HUES48 (cell line): ENCODE measurements at regions not wholly inside any gene's neighbourhood (a gene's known extent, or its start where the extent isn't known, plus 50 kb on each side); places are given as distances from the start of the nearest gene placed in this dataset.

Experiments used
- H3K27ac ChIP-seq: one replicate; pipeline ENCODE4 v1.7.0; 2013; ENCODE audit warnings: low read depth, low read length, inconsistent platforms
- H3K27me3 ChIP-seq: 2 replicates; pipeline ENCODE4 v1.6.1; 2013; ENCODE audit warnings: mild to moderate bottlenecking, low read length; ENCODE audit not compliant: control insufficient read depth, insufficient read depth
- H3K36me3 ChIP-seq: 2 replicates; pipeline ENCODE4 v1.6.1; 2013; ENCODE audit warnings: low read length; ENCODE audit not compliant: control insufficient read depth, insufficient read depth
- H3K4me1 ChIP-seq: 2 replicates; pipeline ENCODE4 v1.6.1; 2013; ENCODE audit warnings: mild to moderate bottlenecking, low read length; ENCODE audit not compliant: control insufficient read depth, insufficient read depth
- H3K4me3 ChIP-seq: 2 replicates; pipeline ENCODE4 v1.5.1; 2013; ENCODE audit warnings: mild to moderate bottlenecking, low read depth, low read length
- H3K9ac ChIP-seq: 2 replicates; pipeline ENCODE4 v1.6.1; 2013; ENCODE audit warnings: mild to moderate bottlenecking, low read depth, low read length, moderate library complexity
- H3K9me3 ChIP-seq: 2 replicates; pipeline ENCODE4 v1.6.1; 2013; ENCODE audit warnings: low read length; ENCODE audit not compliant: control insufficient read depth, insufficient read depth

GRCh38 chr16:20221208-20221607 lies 106.1 kb downstream of the GP2 start:
- Histone ChIP-seq H3K27ac (no peak overlapping the region), H3K4me3 (no peak overlapping the region), H3K4me1 (0 out of 2 replicates have a peak, but pooled peaks cover 4% of the 10 kb centered on the region), H3K9ac (no peak overlapping the region), H3K9me3 (no peaks in the 10 kb centered on the region; the same call in 1 of the 2 replicates), H3K27me3 (no peaks in the 10 kb centered on the region), H3K36me3 (no peaks in the 10 kb centered on the region)

- no peaks in the 10 kb centered on the region for H3K27me3 ChIP-seq
- no peaks in the 10 kb centered on the region for H3K9me3 ChIP-seq
- no peaks in the 10 kb centered on the region for H3K36me3 ChIP-seq
- 0 out of 2 replicates have a peak, but pooled peaks cover 4% of the 10 kb centered on the region for H3K4me1 ChIP-seq
- no peak overlapping the region for H3K9ac ChIP-seq
- H3K4me3 ChIP-seq, result no peak overlapping the region
- no peak overlapping the region for H3K27ac ChIP-seq
Observed at GRCh38 chr16:20218093-20218492, 109.2 kb downstream of the GP2 start.

- Histone ChIP-seq H3K27ac (no peak overlapping the region), H3K9me3 (no peaks in the 10 kb centered on the region), H3K27me3 (no peaks in the 10 kb centered on the region), H3K9ac (no peak overlapping the region), H3K4me3 (no peak overlapping the region), H3K4me1 (0 out of 2 replicates have a peak, but pooled peaks cover 4% of the 10 kb centered on the region), H3K36me3 (no peaks in the 10 kb centered on the region)
Observed at GRCh38 chr16:20216591-20217217, 110.6 kb downstream of the GP2 start.

GRCh38 chr16:20214401-20214800 lies 112.9 kb downstream of the GP2 start:
- Histone ChIP-seq H3K9me3 (no peaks in the 10 kb centered on the region), H3K4me3 (no peak overlapping the region), H3K27ac (no peak overlapping the region), H3K36me3 (no peaks in the 10 kb centered on the region), H3K4me1 (0 out of 2 replicates have a peak, but pooled peaks cover 4% of the 10 kb centered on the region), H3K27me3 (no peaks in the 10 kb centered on the region), H3K9ac (no peak overlapping the region)

- Histone ChIP-seq H3K9me3 (no peaks in the 10 kb centered on the region), H3K27me3 (no peaks in the 10 kb centered on the region), H3K27ac (no peak overlapping the region), H3K36me3 (no peaks in the 10 kb centered on the region), H3K4me3 (no peak overlapping the region), H3K4me1 (no peaks in the 10 kb centered on the region), H3K9ac (no peak overlapping the region)
Observed at GRCh38 chr16:20203272-20203671, 124.0 kb downstream of the GP2 start.

- Histone ChIP-seq H3K4me3 (no peak overlapping the region), H3K9me3 (no peaks in the 10 kb centered on the region), H3K4me1 (no peaks in the 10 kb centered on the region), H3K27ac (no peak overlapping the region), H3K27me3 (no peaks in the 10 kb centered on the region), H3K36me3 (no peaks in the 10 kb centered on the region), H3K9ac (no peak overlapping the region)
Observed at GRCh38 chr16:20202747-20203146, 124.6 kb downstream of the GP2 start.

- Histone ChIP-seq H3K4me3 (no peak overlapping the region), H3K9me3 (no peaks in the 10 kb centered on the region), H3K9ac (no peak overlapping the region), H3K36me3 (no peaks in the 10 kb centered on the region), H3K27ac (no peak overlapping the region), H3K4me1 (no peaks in the 10 kb centered on the region), H3K27me3 (no peaks in the 10 kb centered on the region)
Observed at GRCh38 chr16:20192801-20193200, 119.1 kb upstream of the GPR139 start.

GRCh38 chr16:20191566-20191965 lies 117.9 kb upstream of the GPR139 start:
- H3K36me3 ChIP-seq, result no peaks in the 10 kb centered on the region
- no peaks in the 10 kb centered on the region for H3K9me3 ChIP-seq
- H3K27me3 ChIP-seq, result no peaks in the 10 kb centered on the region
- H3K9ac ChIP-seq, result no peak overlapping the region
- no peak overlapping the region for H3K4me3 ChIP-seq
- no peaks in the 10 kb centered on the region for H3K4me1 ChIP-seq
- no peak overlapping the region for H3K27ac ChIP-seq

GRCh38 chr16:20181949-20182348 lies 108.3 kb upstream of the GPR139 start:
- 0 out of 2 replicates have a peak, but pooled peaks cover 3% of the 10 kb centered on the region for H3K27me3 ChIP-seq
- H3K9me3 ChIP-seq, result no peaks in the 10 kb centered on the region
- H3K4me1 ChIP-seq, result peaks cover 5% of the 10 kb centered on the region
- no peak overlapping the region for H3K4me3 ChIP-seq
- H3K9ac ChIP-seq, result no peak overlapping the region
- H3K36me3 ChIP-seq, result no peaks in the 10 kb centered on the region
- no peak overlapping the region for H3K27ac ChIP-seq

GRCh38 chr16:20181416-20181815 lies 107.7 kb upstream of the GPR139 start:
- peaks cover 10% of the 10 kb centered on the region for H3K4me1 ChIP-seq
- no peak overlapping the region for H3K9ac ChIP-seq
- H3K9me3 ChIP-seq, result no peaks in the 10 kb centered on the region
- no peaks in the 10 kb centered on the region for H3K36me3 ChIP-seq
- H3K27ac ChIP-seq, result no peak overlapping the region
- no peak overlapping the region for H3K4me3 ChIP-seq
- H3K27me3 ChIP-seq, result 0 out of 2 replicates have a peak, but pooled peaks cover 4% of the 10 kb centered on the region

- H3K4me3 ChIP-seq, result no peak overlapping the region
- no peaks in the 10 kb centered on the region for H3K36me3 ChIP-seq
- 0 out of 2 replicates have a peak, but pooled peaks cover 4% of the 10 kb centered on the region for H3K27me3 ChIP-seq
- H3K9me3 ChIP-seq, result no peaks in the 10 kb centered on the region
- no peak overlapping the region for H3K27ac ChIP-seq
- peaks cover 24% of the 10 kb centered on the region for H3K4me1 ChIP-seq
- no peak overlapping the region for H3K9ac ChIP-seq
Observed at GRCh38 chr16:20178297-20178696, 104.6 kb upstream of the GPR139 start.
